ENCODE measurements at regions not wholly inside any gene's neighbourhood (a gene's known extent, or its start where the extent isn't known, plus 50 kb on each side); places are given as distances from the start of the nearest gene placed in this dataset.

DNA sequence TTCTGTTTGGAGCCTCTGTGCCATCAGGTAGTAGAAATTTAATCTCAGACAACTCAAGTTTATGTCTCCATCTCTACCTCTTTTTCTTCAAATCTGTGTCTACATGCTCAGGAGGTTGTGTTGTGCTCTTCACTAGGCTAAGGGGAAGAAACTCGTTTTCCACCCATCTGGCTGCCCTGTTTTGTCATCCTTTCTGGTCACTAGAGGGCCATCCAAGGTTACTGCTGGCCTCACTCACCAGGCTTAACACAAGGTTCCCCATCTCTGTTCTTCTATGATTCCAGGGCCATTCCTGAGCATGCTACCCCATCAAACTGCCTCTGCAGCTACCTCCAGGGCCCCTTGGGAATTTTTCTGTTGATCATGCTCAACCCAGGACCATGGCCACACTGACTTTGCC, 213.3 kb upstream of the FBXL7 start:
- TF ChIP-seq POLR2A (IDR thresholded peaks at IDR 0.05; ENCODE audit: low read length) (no peak), GATA1 (IDR thresholded peaks at IDR 0.05; ENCODE audit: low read depth, low read length) (no peak)
